ENCODE measurements at regions not wholly inside any gene's neighbourhood (a gene's known extent, or its start where the extent isn't known, plus 50 kb on each side); places are given as distances from the start of the nearest gene placed in this dataset.

- no peak overlapping the region for H4K5ac ChIP-seq (ENCODE audit: insufficient read length, low read depth, low read length)
- Mint-ChIP-seq H3K27ac (no peak overlapping the region), H3K27me3 (ENCODE audit: low read depth) (no peaks in the 10 kb centered on the region), H3K9me3 (no peaks in the 10 kb centered on the region), H3K4me3 (no peak overlapping the region), H3K4me1 (0 out of 4 replicates have a peak, but pooled peaks cover 0 to 5% of the 10 kb centered on the region in 2 experiments), H3K36me3 (ENCODE audit: insufficient read depth in 1 of 3, low read depth in 3 of 3) (no peaks in the 10 kb centered on the region)
- no peak overlapping the region for H3K9ac ChIP-seq (ENCODE audit: extremely low read depth, insufficient read length, low read length)
- DNase-seq = no peak
- H2BK12ac ChIP-seq (ENCODE audit: insufficient read length, low read depth, low read length) = no peak overlapping the region
- no peak overlapping the region for H3T11ph ChIP-seq (ENCODE audit: low read length)
- no peaks in the 10 kb centered on the region for H4K20me1 ChIP-seq (ENCODE audit: control insufficient read depth, insufficient read depth, insufficient read length)
- no peaks in the 10 kb centered on the region for H3K79me2 ChIP-seq (ENCODE audit: insufficient read depth, low read length)
- H3K4me1 ChIP-seq (ENCODE audit: insufficient read depth, low read length) = no peaks in the 10 kb centered on the region
- no peak overlapping the region for H2BK20ac ChIP-seq (ENCODE audit: low read depth, low read length, poor library complexity, severe bottlenecking)
- no peak overlapping the region for H3K27ac ChIP-seq (ENCODE audit: insufficient read length, low read depth, low read length)
- no peak overlapping the region for H2BK15ac ChIP-seq (ENCODE audit: low read depth, low read length)
- no peak overlapping the region for H2AFZ ChIP-seq (ENCODE audit: low read length)
- no peak overlapping the region for H2BK5ac ChIP-seq (ENCODE audit: insufficient read length, low read length)
- no peak overlapping the region for H3K18ac ChIP-seq (ENCODE audit: insufficient read length, low read depth, low read length)
- H2BK120ac ChIP-seq (ENCODE audit: low read depth, low read length, poor library complexity, severe bottlenecking) = no peak overlapping the region
- no peak overlapping the region for H3K23ac ChIP-seq (ENCODE audit: insufficient read length, low read depth, low read length)
- TF ChIP-seq, protein P1, sequence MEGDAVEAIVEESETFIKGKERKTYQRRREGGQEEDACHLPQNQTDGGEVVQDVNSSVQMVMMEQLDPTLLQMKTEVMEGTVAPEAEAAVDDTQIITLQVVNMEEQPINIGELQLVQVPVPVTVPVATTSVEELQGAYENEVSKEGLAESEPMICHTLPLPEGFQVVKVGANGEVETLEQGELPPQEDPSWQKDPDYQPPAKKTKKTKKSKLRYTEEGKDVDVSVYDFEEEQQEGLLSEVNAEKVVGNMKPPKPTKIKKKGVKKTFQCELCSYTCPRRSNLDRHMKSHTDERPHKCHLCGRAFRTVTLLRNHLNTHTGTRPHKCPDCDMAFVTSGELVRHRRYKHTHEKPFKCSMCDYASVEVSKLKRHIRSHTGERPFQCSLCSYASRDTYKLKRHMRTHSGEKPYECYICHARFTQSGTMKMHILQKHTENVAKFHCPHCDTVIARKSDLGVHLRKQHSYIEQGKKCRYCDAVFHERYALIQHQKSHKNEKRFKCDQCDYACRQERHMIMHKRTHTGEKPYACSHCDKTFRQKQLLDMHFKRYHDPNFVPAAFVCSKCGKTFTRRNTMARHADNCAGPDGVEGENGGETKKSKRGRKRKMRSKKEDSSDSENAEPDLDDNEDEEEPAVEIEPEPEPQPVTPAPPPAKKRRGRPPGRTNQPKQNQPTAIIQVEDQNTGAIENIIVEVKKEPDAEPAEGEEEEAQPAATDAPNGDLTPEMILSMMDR (conservative IDR thresholded peaks at IDR 0.05) = no peak
- H3K4me2 ChIP-seq (ENCODE audit: insufficient read depth, insufficient read length, low read length) = no peak overlapping the region
- no peak overlapping the region for H2AK5ac ChIP-seq (ENCODE audit: insufficient read length, low read length)
- H4K8ac ChIP-seq (replicated peaks; ENCODE audit: insufficient read length, low read depth, low read length) = no peak overlapping the region
- no peak overlapping the region for H3K56ac ChIP-seq (ENCODE audit: insufficient read length, low read depth, low read length)
- H3K4ac ChIP-seq (ENCODE audit: low read depth, low read length) = no peak overlapping the region
- no peak overlapping the region for H4K91ac ChIP-seq (ENCODE audit: insufficient read length, low read depth, low read length)
- H3K27me3 ChIP-seq (ENCODE audit: insufficient read depth, low read length) = no peaks in the 10 kb centered on the region
- H3K79me1 ChIP-seq (ENCODE audit: insufficient read depth, low read depth, low read length, poor library complexity, severe bottlenecking) = no peaks in the 10 kb centered on the region
- no peaks in the 10 kb centered on the region for H3K23me2 ChIP-seq (ENCODE audit: insufficient read length, low read depth, low read length, poor library complexity, severe bottlenecking)
- H3K14ac ChIP-seq (ENCODE audit: insufficient read depth, low read length) = no peak overlapping the region
- no peaks in the 10 kb centered on the region for H3K9me3 ChIP-seq (ENCODE audit: control insufficient read depth, low read depth, low read length)
These were observed 76.5 kb upstream of the TSPAN2 start for GRCh38 chr1:115165776-115166175.
